ENCODE measurements at regions not wholly inside any gene's neighbourhood (a gene's known extent, or its start where the extent isn't known, plus 50 kb on each side); places are given as distances from the start of the nearest gene placed in this dataset.

DNA sequence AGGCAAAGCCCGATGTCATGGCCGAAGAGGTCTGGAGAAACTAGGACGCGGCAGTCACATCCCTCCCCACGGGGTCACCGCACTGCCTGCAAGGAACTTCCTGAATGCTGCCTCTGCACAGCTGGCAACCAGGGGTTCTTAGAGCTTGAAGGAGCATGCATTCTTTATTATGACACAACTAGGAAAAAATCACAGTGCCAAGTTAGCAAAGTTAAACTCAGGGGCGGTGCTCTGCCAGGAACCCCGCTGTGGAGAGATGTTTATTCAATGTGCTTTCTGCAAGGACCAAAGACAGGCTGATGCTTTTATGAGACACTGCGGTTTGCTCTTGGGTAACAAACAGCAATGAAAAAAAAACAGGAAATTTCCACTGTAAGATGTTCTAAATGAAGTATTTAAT, 287.3 kb upstream of the FOXQ1 start:
- Histone ChIP-seq H4K20me1 (ENCODE audit: control insufficient read depth, insufficient read depth) (no peaks in the 10 kb centered on the region), H2AFZ (ENCODE audit: control insufficient read depth, low read depth, low read length) (no peak overlapping the region), H3K9ac (ENCODE audit: control insufficient read depth, insufficient read depth, low read length) (no peak overlapping the region), H3K36me3 (ENCODE audit: control insufficient read depth in 2 of 2, insufficient read depth in 2 of 2, low read length in 1 of 2) (no peaks in the 10 kb centered on the region), H3K27ac (ENCODE audit: control insufficient read depth, insufficient read depth) (no peak overlapping the region), H3K4me1 (ENCODE audit: control insufficient read depth, insufficient read depth, low read length) (no peaks in the 10 kb centered on the region), H3K4me2 (ENCODE audit: control insufficient read depth, insufficient read depth) (no peak overlapping the region), H3K79me2 (ENCODE audit: control insufficient read depth, insufficient read depth, low read length) (no peaks in the 10 kb centered on the region), H3K27me3 (replicated peaks in 1 of 2; ENCODE audit: control insufficient read depth in 2 of 2, insufficient read depth in 2 of 2, low read length in 1 of 2) (no peaks in the 10 kb centered on the region; a peak in 2 of 4 replicates), H3K4me3 (no peak overlapping the region), H3K9me3 (replicated peaks; ENCODE audit: control insufficient read depth, insufficient read depth, low read length) (no peaks in the 10 kb centered on the region; the same call in 2 of the 3 replicates)
- in situ Hi-C loops (cut with MboI) = no loop called here
- TF ChIP-seq IKZF1 (conservative IDR thresholded peaks at IDR 0.05) (no peak), SMARCA5 (IDR thresholded peaks at IDR 0.05) (no peak), HCFC1 (IDR thresholded peaks at IDR 0.05; ENCODE audit: low read length) (no peak), CHD4 (IDR thresholded peaks at IDR 0.05) (no peak), POLR2A (IDR thresholded peaks at IDR 0.05; ENCODE audit: low read depth, low read length) (no peak), SUZ12 (IDR thresholded peaks at IDR 0.05; ENCODE audit: unreplicated experiment) (no peak), ZBTB11 (CRISPR knock-in tag; IDR thresholded peaks at IDR 0.05) (no peak), CHD1 (IDR thresholded peaks at IDR 0.05; ENCODE audit: low read depth, low read length) (no peak), CREB1 (IDR thresholded peaks at IDR 0.05; ENCODE audit: low read depth) (no peak)
- TF ChIP-seq, protein P1, sequence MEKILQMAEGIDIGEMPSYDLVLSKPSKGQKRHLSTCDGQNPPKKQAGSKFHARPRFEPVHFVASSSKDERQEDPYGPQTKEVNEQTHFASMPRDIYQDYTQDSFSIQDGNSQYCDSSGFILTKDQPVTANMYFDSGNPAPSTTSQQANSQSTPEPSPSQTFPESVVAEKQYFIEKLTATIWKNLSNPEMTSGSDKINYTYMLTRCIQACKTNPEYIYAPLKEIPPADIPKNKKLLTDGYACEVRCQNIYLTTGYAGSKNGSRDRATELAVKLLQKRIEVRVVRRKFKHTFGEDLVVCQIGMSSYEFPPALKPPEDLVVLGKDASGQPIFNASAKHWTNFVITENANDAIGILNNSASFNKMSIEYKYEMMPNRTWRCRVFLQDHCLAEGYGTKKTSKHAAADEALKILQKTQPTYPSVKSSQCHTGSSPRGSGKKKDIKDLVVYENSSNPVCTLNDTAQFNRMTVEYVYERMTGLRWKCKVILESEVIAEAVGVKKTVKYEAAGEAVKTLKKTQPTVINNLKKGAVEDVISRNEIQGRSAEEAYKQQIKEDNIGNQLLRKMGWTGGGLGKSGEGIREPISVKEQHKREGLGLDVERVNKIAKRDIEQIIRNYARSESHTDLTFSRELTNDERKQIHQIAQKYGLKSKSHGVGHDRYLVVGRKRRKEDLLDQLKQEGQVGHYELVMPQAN (conservative IDR thresholded peaks at IDR 0.05) = no peak
- POLR2A ChIA-PET = no interaction called here
- RAD21 ChIA-PET (ENCODE audit: unreplicated experiment) = no interaction called here
- CTCF ChIA-PET = no interaction called here
- BruUV-seq (replicated peaks) = no TSS peak
- no peak for FAIRE-seq
- intact Hi-C loops (cut with micrococcal nuclease; ENCODE audit: unreplicated experiment) = no loop called here
- SMC1A ChIA-PET (ENCODE audit: uncharacterized antibody, unreplicated experiment) = no interaction called here
- DNase-seq (ENCODE audit: low read depth, low spot score) = no peak
- no peak for ATAC-seq
- 67% methylated on average over 9 of the region's 9 CpGs for WGBS (ENCODE audit: insufficient coverage, insufficient replicate concordance, low lambda C conversion rate, missing lambda C conversion rate)

All from GM12878 (cell line).